Parathyroid adenoma (tissue), 2 donors: ENCODE measurements at regions not wholly inside any gene's neighbourhood (a gene's known extent, or its start where the extent isn't known, plus 50 kb on each side); places are given as distances from the start of the nearest gene placed in this dataset.

Experiments
- H2AFZ ChIP-seq: fragments of 300-600 bp; sonication (generic); one replicate; pipeline ENCODE4 v1.7.0; 2017; ENCODE audit warnings: antibody characterized with exemption, mild to moderate bottlenecking
- H3K27ac ChIP-seq: fragments of 300-600 bp; sonication (generic); one replicate; pipeline ENCODE4 v1.7.0; 2017
- H3K27me3 ChIP-seq: fragments of 300-600 bp; sonication (generic); one replicate; pipeline ENCODE4 v1.7.0; 2017; ENCODE audit warnings: low read length; ENCODE audit not compliant: control insufficient read depth, insufficient read depth
- H3K36me3 ChIP-seq: fragments of 300-600 bp; sonication (generic); one replicate; pipeline ENCODE4 v1.7.0; 2017; ENCODE audit warnings: low read length; ENCODE audit not compliant: control insufficient read depth, insufficient read depth
- H3K4me1 ChIP-seq: fragments of 300-600 bp; sonication (generic); one replicate; pipeline ENCODE4 v1.7.0; 2017; ENCODE audit warnings: control low read depth
- H3K4me2 ChIP-seq: fragments of 300-600 bp; sonication (generic); one replicate; pipeline ENCODE4 v1.7.0; 2017; ENCODE audit warnings: low read length
- H3K4me3 ChIP-seq: fragments of 300-600 bp; sonication (generic); one replicate; pipeline ENCODE4 v1.7.0; 2017; ENCODE audit warnings: low read depth, low read length
- H3K79me2 ChIP-seq: fragments of 300-600 bp; sonication (generic); one replicate; pipeline ENCODE4 v1.7.0; 2017; ENCODE audit warnings: control low read depth
- H3K9ac ChIP-seq: fragments of 300-600 bp; sonication (generic); one replicate; pipeline ENCODE4 v1.7.0; 2017; ENCODE audit warnings: mild to moderate bottlenecking
- H3K9me3 ChIP-seq: fragments of 300-600 bp; sonication (generic); one replicate; pipeline ENCODE4 v1.7.0; 2017; ENCODE audit warnings: low read length; ENCODE audit not compliant: control insufficient read depth
- CTCF ChIP-seq: fragments of 300-600 bp; sonication (generic); IDR thresholded peaks from one replicate; pipeline ENCODE4 v1.7.0; 2017; ENCODE audit warnings: antibody characterized with exemption, mild to moderate bottlenecking
- donor health status: primary hyperparathyroidism.

- no peak overlapping the region for H2AFZ ChIP-seq
- H3K9ac ChIP-seq, result no peak overlapping the region
- no peak overlapping the region for H3K27ac ChIP-seq
Measured at GRCh38 chr6:97919631-97920030, 636.6 kb upstream of the MMS22L start.

GRCh38 chr6:97923249-97923648 is 640.2 kb upstream of the MMS22L start:
- Histone ChIP-seq H3K4me2 (no peak overlapping the region), H3K9ac (no peak overlapping the region)
- no peak for TF ChIP-seq CTCF

More at GRCh38 chr6:97919631-97920030, 636.6 kb upstream of the MMS22L start:
- H3K9me3 ChIP-seq, result no peaks in the 10 kb centered on the region
- H3K36me3 ChIP-seq, result no peaks in the 10 kb centered on the region
- H3K79me2 ChIP-seq, result no peaks in the 10 kb centered on the region
- no peak overlapping the region for H3K4me2 ChIP-seq
- no peaks in the 10 kb centered on the region for H3K4me1 ChIP-seq
- H3K4me3 ChIP-seq, result no peak overlapping the region
- no peaks in the 10 kb centered on the region for H3K27me3 ChIP-seq
- TF ChIP-seq CTCF, result no peak

DNA sequence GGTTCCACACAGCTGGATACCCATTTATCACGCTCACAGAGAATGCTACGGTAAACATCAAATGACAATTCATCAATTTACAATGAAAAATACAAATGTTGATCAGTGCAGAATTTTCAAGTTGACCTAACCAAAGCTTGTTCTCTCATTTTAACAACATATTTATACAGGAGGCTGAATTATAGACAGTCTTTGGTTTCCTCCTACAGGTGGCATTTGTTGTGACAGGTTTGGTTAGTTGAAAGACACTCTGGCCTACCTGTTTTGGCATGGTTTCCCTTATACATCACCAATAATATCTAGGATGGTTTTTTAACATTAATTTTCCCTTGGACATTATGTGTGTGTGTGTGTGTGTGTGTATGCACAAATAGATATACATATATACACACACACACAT is 642.5 kb upstream of the MMS22L start:
- H3K9ac ChIP-seq, result no peak overlapping the region
- no peak overlapping the region for H3K27ac ChIP-seq

More at GRCh38 chr6:97923249-97923648, 640.2 kb upstream of the MMS22L start:
- no peak overlapping the region for H3K27ac ChIP-seq
- no peaks in the 10 kb centered on the region for H3K4me1 ChIP-seq
- no peak overlapping the region for H3K4me3 ChIP-seq
- H3K9me3 ChIP-seq, result no peaks in the 10 kb centered on the region
- H2AFZ ChIP-seq, result no peak overlapping the region
- H3K36me3 ChIP-seq, result no peaks in the 10 kb centered on the region
- H3K79me2 ChIP-seq, result no peaks in the 10 kb centered on the region
- no peaks in the 10 kb centered on the region for H3K27me3 ChIP-seq

DNA sequence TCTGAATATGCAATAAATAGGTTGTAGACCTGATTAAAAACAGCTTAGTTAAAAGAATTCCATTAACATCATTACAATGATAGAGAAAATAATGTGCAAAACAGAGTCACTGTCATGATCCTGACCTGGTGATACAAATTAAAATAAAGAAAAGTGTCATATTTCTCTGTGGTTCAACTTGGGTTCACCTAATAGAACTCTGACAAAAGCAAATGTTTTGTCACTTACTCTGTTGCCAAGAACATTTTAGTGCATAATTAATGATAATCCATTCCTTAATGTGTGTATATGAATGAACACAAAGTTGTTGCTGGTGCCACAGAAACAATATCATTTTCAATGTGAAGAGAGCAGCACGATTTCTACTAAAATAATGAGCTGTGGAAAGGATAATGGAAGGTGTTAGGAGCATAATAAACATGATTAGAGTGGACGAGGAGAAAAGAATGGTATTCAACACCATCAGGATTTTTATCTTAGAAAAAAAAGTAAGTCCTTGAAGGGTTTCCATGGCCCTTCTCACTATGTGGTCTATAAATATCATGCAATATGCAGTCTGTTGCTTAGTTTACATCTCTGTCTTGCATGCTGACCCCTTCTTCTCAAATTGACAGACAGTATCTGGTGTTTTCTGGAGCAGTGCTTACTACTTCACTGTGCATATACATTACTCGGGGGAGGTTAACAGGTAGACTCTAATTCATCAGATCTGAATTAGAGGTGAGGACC is 656.6 kb upstream of the MMS22L start:
- Histone ChIP-seq H3K4me3 (no peak overlapping the region), H3K36me3 (no peaks in the 10 kb centered on the region), H3K9me3 (no peaks in the 10 kb centered on the region), H3K4me1 (no peaks in the 10 kb centered on the region), H3K27ac (no peak overlapping the region), H3K27me3 (no peaks in the 10 kb centered on the region), H3K79me2 (no peaks in the 10 kb centered on the region), H2AFZ (no peak overlapping the region), H3K9ac (no peak overlapping the region), H3K4me2 (no peak overlapping the region)
- TF ChIP-seq CTCF, result no peak

More for the DNA sequence above, 642.5 kb upstream of the MMS22L start:
- Histone ChIP-seq H3K4me3 (no peak overlapping the region), H3K79me2 (no peaks in the 10 kb centered on the region), H3K27me3 (no peaks in the 10 kb centered on the region), H3K36me3 (no peaks in the 10 kb centered on the region), H2AFZ (no peak overlapping the region), H3K4me2 (no peak overlapping the region), H3K4me1 (no peaks in the 10 kb centered on the region), H3K9me3 (no peaks in the 10 kb centered on the region)
- TF ChIP-seq CTCF, result no peak

DNA sequence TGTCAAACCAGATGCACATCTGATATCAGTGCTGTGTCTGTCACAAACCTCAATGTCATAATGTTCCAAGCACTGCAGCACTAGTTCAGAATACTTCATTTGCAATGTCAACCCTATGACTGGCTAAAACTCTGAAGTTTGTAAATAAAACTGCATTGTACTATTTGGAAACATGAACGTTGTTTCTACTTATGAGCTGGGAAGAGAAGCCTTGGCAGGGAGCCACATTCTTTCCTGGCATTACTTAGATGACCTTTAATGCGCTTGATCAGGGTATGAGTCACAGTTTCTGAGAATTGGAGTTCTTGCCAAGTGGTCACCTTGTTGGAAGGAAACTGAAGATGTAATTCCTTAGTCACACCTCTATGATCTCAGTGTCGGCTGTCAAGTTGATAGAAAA is 664.8 kb upstream of the MMS22L start:
- H3K36me3 ChIP-seq, result no peaks in the 10 kb centered on the region
- peaks cover 2% of the 10 kb centered on the region for H3K4me1 ChIP-seq
- H3K9ac ChIP-seq, result no peak overlapping the region
- no peak overlapping the region for H3K4me3 ChIP-seq
- TF ChIP-seq CTCF, result no peak
- H3K79me2 ChIP-seq, result no peaks in the 10 kb centered on the region
- no peaks in the 10 kb centered on the region for H3K9me3 ChIP-seq
- no peaks in the 10 kb centered on the region for H3K27me3 ChIP-seq
- H3K27ac ChIP-seq, result no peak overlapping the region
- H2AFZ ChIP-seq, result no peak overlapping the region
- no peak overlapping the region for H3K4me2 ChIP-seq
